K562 (cell line): ENCODE measurements at regions not wholly inside any gene's neighbourhood (a gene's known extent, or its start where the extent isn't known, plus 50 kb on each side); places are given as distances from the start of the nearest gene placed in this dataset.

ENCODE experiments used
- ATAC-seq: fragments of 200-7000 bp; cut with Tn5 transposase; 3 replicates; pipeline ENCODE4 v1.9.1; 2020; ENCODE audit warnings: moderate library complexity
- BruUV-seq: library from RNA; stranded (reverse); fragments of 400-500 nt; replicated peaks from 2 replicates; lab custom pipeline; 2021; lab: Mats Ljungman, UMichigan
- CTCF ChIA-PET: fragments of 300-600 bp; formaldehyde crosslinking; extraction: SDS; loops from one replicate; lab custom pipeline; 2021; ENCODE audit warnings: low intra/inter-chr PET ratio; lab: Yijun Ruan, JAX
- POLR2A ChIA-PET: fragments of 300-600, 350-650 bp; sonication (Branson Sonifier 250); formaldehyde crosslinking; extraction: SDS; loops from one replicate; lab custom pipeline; 2021; ENCODE audit warnings: antibody characterized with exemption, inconsistent platforms; lab: Yijun Ruan, JAX
- DNase-seq, 4 experiments: peaks; one replicate each; pipeline versions ENCODE4 v3.0.0 to v3.0.0-alpha.2; 2011 to 2018; ENCODE audit warnings: low spot score in 3 of 4, mixed read lengths in 3 of 4; ENCODE audit errors: extremely low read depth in 1 of 4
- FAIRE-seq: peaks from 2 replicates; lab custom pipeline; 2011; peaks lifted over from hg19 to GRCh38; lab: Jason Lieb, UNC
- H2AFZ ChIP-seq: 2 replicates; pipeline ENCODE4 v1.6.0; 2011; ENCODE audit warnings: low read depth, low read length, control low read depth, inconsistent platforms
- H3K27ac ChIP-seq: fragments of 200-600 bp; 3 replicates; pipeline ENCODE4 v1.8.0; 2011; ENCODE audit warnings: low read depth, mild to moderate bottlenecking, control low read depth, inconsistent platforms, low read length, moderate library complexity, mixed read lengths; ENCODE audit errors: extremely low read depth
- H3K27me3 ChIP-seq, 2 experiments: fragments of 300-600 bp in 1 of 2; 2 replicates in 1 of 2; 3 replicates in 1 of 2; pipeline versions ENCODE4 v1.6.0 to v1.8.0; 2011; ENCODE audit warnings: inconsistent platforms in 2 of 2, low read length in 2 of 2, mild to moderate bottlenecking in 1 of 2, mixed read lengths in 1 of 2, moderate library complexity in 1 of 2; ENCODE audit not compliant: control insufficient read depth in 2 of 2, insufficient read depth in 2 of 2
- H3K36me3 ChIP-seq: fragments of 300-600 bp; 3 replicates; pipeline ENCODE4 v1.8.0; 2011; ENCODE audit warnings: mild to moderate bottlenecking, low read length, inconsistent platforms; ENCODE audit not compliant: control insufficient read depth, insufficient read depth
- H3K4me1 ChIP-seq, 2 experiments: fragments of 200-600 bp in 1 of 2; replicated peaks in 1 of 2; 2 replicates in 1 of 2; 3 replicates in 1 of 2; pipeline versions ENCODE4 v1.5.1 to v1.8.0; 2011; ENCODE audit warnings: inconsistent platforms in 2 of 2, low read length in 2 of 2, mild to moderate bottlenecking in 1 of 2, mixed read lengths in 1 of 2, moderate library complexity in 1 of 2; ENCODE audit not compliant: control insufficient read depth in 2 of 2, insufficient read depth in 2 of 2
- H3K4me2 ChIP-seq: 2 replicates; pipeline ENCODE4 v1.6.1; 2011; ENCODE audit warnings: low read length, control low read depth, inconsistent platforms, mixed read lengths; ENCODE audit not compliant: insufficient read depth
- H3K4me3 ChIP-seq: fragments of 200-600 bp; sonication (generic), shearing (Covaris generic); 2 replicates; pipeline ENCODE4 v1.5.1; 2016; ENCODE audit warnings: control low read depth, inconsistent platforms
- H3K79me2 ChIP-seq: fragments of 200-600 bp; 3 replicates; pipeline ENCODE4 v1.8.0; 2011; ENCODE audit warnings: low read length, inconsistent platforms; ENCODE audit not compliant: control insufficient read depth, insufficient read depth
- H3K9ac ChIP-seq, 2 experiments: 2 replicates each; pipeline versions ENCODE4 v1.6.0 to v1.6.1; 2011; ENCODE audit warnings: low read depth in 2 of 2, low read length in 2 of 2, control low read depth in 1 of 2, inconsistent platforms in 1 of 2, mild to moderate bottlenecking in 1 of 2, mixed read lengths in 1 of 2; ENCODE audit not compliant: insufficient read depth in 1 of 2
- H3K9me1 ChIP-seq: one replicate; pipeline ENCODE4 v1.6.0; 2011; ENCODE audit warnings: inconsistent platforms, mild to moderate bottlenecking, low read length, moderate library complexity; ENCODE audit not compliant: control insufficient read depth, insufficient read depth
- H3K9me3 ChIP-seq: replicated peaks from 2 replicates; pipeline ENCODE4 v1.5.1; 2011; ENCODE audit warnings: low read depth, low read length, inconsistent platforms; ENCODE audit not compliant: control insufficient read depth, insufficient read depth
- H4K20me1 ChIP-seq: replicated peaks from 2 replicates; pipeline ENCODE4 v1.6.1; 2011; ENCODE audit warnings: low read length, inconsistent platforms, mixed read lengths; ENCODE audit not compliant: control insufficient read depth, insufficient read depth
- ADNP ChIP-seq: fragments of 200-800 bp; sonication (Bioruptor generic); IDR thresholded peaks from 2 replicates; pipeline ENCODE4 v1.6.1; 2016; ENCODE audit warnings: missing genetic modification characterization, missing compliant biosample characterization
- BRD4 ChIP-seq: fragments of 200-600 bp; sonication (generic); IDR thresholded peaks from 2 replicates; pipeline ENCODE4 v1.6.1; 2017; ENCODE audit warnings: inconsistent platforms
- COPS2 ChIP-seq: fragments of 450-650 bp; conservative IDR thresholded peaks from 2 replicates; pipeline ENCODE4 v1.6.1; 2016; ENCODE audit warnings: mild to moderate bottlenecking, moderate library complexity
- FIP1L1 ChIP-seq: fragments of 200-400 bp; formaldehyde crosslinking; IDR thresholded peaks from 2 replicates; pipeline ENCODE4 v1.6.1; 2018; ENCODE audit warnings: mild to moderate bottlenecking, low read depth, low read length; ENCODE audit not compliant: poor library complexity, severe bottlenecking
- HOXB6 ChIP-seq: fragments of 250-450 bp; sonication (Bioruptor Pico); IDR thresholded peaks from 2 replicates; pipeline ENCODE4 v1.5.1; 2022; ENCODE audit warnings: mild to moderate bottlenecking, borderline replicate concordance
- POU5F1 ChIP-seq: fragments of 150-350 bp; IDR thresholded peaks from 2 replicates; pipeline ENCODE4 v1.6.1; 2014; ENCODE audit warnings: borderline replicate concordance, low read length, low read depth, mild to moderate bottlenecking; ENCODE audit not compliant: partially characterized antibody
- PTBP1 ChIP-seq: fragments of 200-400 bp; formaldehyde crosslinking; IDR thresholded peaks from 2 replicates; pipeline ENCODE4 v1.6.1; 2017; ENCODE audit warnings: low read depth, low read length
- ZNF165 ChIP-seq: fragments of 250-450 bp; sonication (Bioruptor Pico); IDR thresholded peaks from 2 replicates; pipeline ENCODE4 v1.4.0; 2020; ENCODE audit warnings: borderline replicate concordance
- ZNF551 ChIP-seq: fragments of 250-450 bp; sonication (Bioruptor Pico); IDR thresholded peaks from 2 replicates; pipeline ENCODE4 v1.5.0; 2021; ENCODE audit warnings: mild to moderate bottlenecking, moderate library complexity
- WGBS: fragments of 100-300 bp; shearing (Covaris generic); methylation state at CpG from one replicate; pipeline ENCODE4 v1.1.6; 2016; ENCODE audit warnings: low coverage, mixed read lengths; ENCODE audit not compliant: insufficient coverage; ENCODE audit errors: missing lambda C conversion rate; 5-methylcytosine and 5-hydroxymethylcytosine counted together
- in situ Hi-C: fragments of 300-500 bp; cut with MboI; formaldehyde crosslinking; loops from 4 replicates; pipeline ENCODE4 v1.15.0; 2018; ENCODE audit warnings: inconsistent platforms, mixed read lengths
- intact Hi-C: fragments of 100-400 bp; cut with micrococcal nuclease; formaldehyde crosslinking; loops from 2 replicates; pipeline ENCODE4 v1.14.2; 2022

DNA sequence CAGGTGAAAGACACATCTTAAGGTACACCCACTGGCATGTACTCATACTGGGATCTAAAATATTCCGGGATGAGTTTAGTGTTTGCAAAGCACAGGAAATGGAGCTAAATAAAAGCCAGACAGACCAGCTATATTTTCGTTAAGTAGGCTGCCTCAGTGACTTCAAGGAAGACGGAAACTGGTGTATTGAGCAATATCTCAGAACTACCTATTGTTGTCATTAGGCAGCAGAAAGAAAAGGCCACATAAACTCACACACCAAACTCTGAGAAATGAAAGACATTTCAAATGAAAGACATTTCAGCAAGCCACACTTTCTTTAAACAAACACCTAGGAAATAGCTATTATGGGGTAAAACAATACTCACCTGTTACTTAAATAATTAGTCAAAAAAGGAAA, 761.7 kb upstream of the SEMA6D start:
- no peaks in the 10 kb centered on the region for H4K20me1 ChIP-seq
- H3K4me1 ChIP-seq = no peaks in the 10 kb centered on the region
- H3K9ac ChIP-seq = no peak overlapping the region
- FAIRE-seq (no peak), ATAC-seq (no peak), DNase-seq (no peak)
- H3K27ac ChIP-seq = no peak overlapping the region
- in situ Hi-C loops (no loop called here), intact Hi-C loops (no loop called here)
- CTCF ChIA-PET = no interaction called here
- BruUV-seq = no TSS peak
- WGBS = 0% methylated on average over 3 of the region's 3 CpGs
- no peak overlapping the region for H2AFZ ChIP-seq
- no peaks in the 10 kb centered on the region for H3K9me1 ChIP-seq
- H3K27me3 ChIP-seq = no peaks in the 10 kb centered on the region
- no peaks in the 10 kb centered on the region for H3K36me3 ChIP-seq
- no peaks in the 10 kb centered on the region for H3K9me3 ChIP-seq
- no peak overlapping the region for H3K4me3 ChIP-seq
- no peaks in the 10 kb centered on the region for H3K79me2 ChIP-seq
- TF ChIP-seq FIP1L1 (no peak), ADNP (tag) (no peak), COPS2 (no peak), POU5F1 (no peak)
- H3K4me2 ChIP-seq = no peak overlapping the region
- POLR2A ChIA-PET = no interaction called here

DNA sequence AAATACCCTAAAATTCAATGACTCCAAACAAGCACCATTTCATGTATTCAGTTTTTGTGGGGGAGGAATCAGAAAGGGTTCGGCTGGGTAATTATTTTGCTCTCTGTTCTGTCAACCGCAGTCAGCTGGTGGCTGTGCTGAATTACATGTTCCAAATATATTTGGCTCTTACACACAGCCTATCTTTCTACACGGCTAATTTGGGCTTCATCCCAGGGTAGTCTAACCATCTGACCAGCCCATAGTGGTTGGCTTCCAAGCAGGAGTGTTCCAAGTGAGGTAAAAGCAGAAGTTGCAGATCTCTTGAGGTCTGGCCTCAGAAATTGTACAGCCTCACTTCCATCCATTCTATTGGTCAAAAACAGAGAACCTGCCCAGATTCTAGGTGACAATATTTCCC, 760.8 kb upstream of the SEMA6D start:
- 2% methylated on average over 3 of the region's 3 CpGs for WGBS
- Histone ChIP-seq H3K4me2 (no peak overlapping the region), H2AFZ (no peak overlapping the region), H3K27ac (no peak overlapping the region), H3K4me1 (no peaks in the 10 kb centered on the region), H3K36me3 (no peaks in the 10 kb centered on the region), H3K27me3 (no peaks in the 10 kb centered on the region), H3K79me2 (no peaks in the 10 kb centered on the region), H3K9me3 (no peaks in the 10 kb centered on the region), H3K9ac (no peak overlapping the region), H3K4me3 (no peak overlapping the region), H4K20me1 (no peaks in the 10 kb centered on the region), H3K9me1 (no peaks in the 10 kb centered on the region)
- BruUV-seq = no TSS peak
- POLR2A ChIA-PET = no interaction called here
- DNase-seq = no peak
- ATAC-seq = no peak
- intact Hi-C loops (no loop called here), in situ Hi-C loops (no loop called here)
- CTCF ChIA-PET = no interaction called here
- TF ChIP-seq BRD4 (no peak), ZNF165 (CRISPR knock-in tag) (no peak), PTBP1 (no peak), ZNF551 (CRISPR knock-in tag) (no peak), HOXB6 (CRISPR knock-in tag) (no peak)
- no peak for FAIRE-seq
